ENCODE measurements at regions not wholly inside any gene's neighbourhood (a gene's known extent, or its start where the extent isn't known, plus 50 kb on each side); places are given as distances from the start of the nearest gene placed in this dataset.

- H3K4me2 ChIP-seq (ENCODE audit: low read length): no peak overlapping the region
- no peaks in the 10 kb centered on the region for H3K9me3 ChIP-seq (ENCODE audit: control insufficient read depth in 1 of 2, insufficient read depth in 1 of 2, low read depth in 1 of 2, low read length in 2 of 2)
- peaks cover 13 to 16% of the 10 kb centered on the region in 2 experiments; a peak in 3 of 4 replicates for H3K4me1 ChIP-seq (ENCODE audit: control insufficient read depth in 1 of 2, insufficient read depth in 2 of 2, low read length in 2 of 2)
- intact Hi-C loops (cut with micrococcal nuclease): no loop called here
- no peaks in the 10 kb centered on the region for H3K36me3 ChIP-seq (ENCODE audit: control insufficient read depth in 1 of 2, insufficient read depth in 2 of 2, low read length in 2 of 2)
- H3K27me3 ChIP-seq (ENCODE audit: insufficient read depth, low read length): no peaks in the 10 kb centered on the region
- TF ChIP-seq JUND (IDR thresholded peaks at IDR 0.05): no peak
- no peak for TF ChIP-seq TCF7L2 (IDR thresholded peaks at IDR 0.05; ENCODE audit: borderline replicate concordance, extremely low read depth, insufficient read depth, insufficient read length)
- TF ChIP-seq YY1 (IDR thresholded peaks at IDR 0.05; ENCODE audit: extremely low read depth, insufficient replicate concordance, low read depth, low read length): no peak
- TF ChIP-seq, protein P1, sequence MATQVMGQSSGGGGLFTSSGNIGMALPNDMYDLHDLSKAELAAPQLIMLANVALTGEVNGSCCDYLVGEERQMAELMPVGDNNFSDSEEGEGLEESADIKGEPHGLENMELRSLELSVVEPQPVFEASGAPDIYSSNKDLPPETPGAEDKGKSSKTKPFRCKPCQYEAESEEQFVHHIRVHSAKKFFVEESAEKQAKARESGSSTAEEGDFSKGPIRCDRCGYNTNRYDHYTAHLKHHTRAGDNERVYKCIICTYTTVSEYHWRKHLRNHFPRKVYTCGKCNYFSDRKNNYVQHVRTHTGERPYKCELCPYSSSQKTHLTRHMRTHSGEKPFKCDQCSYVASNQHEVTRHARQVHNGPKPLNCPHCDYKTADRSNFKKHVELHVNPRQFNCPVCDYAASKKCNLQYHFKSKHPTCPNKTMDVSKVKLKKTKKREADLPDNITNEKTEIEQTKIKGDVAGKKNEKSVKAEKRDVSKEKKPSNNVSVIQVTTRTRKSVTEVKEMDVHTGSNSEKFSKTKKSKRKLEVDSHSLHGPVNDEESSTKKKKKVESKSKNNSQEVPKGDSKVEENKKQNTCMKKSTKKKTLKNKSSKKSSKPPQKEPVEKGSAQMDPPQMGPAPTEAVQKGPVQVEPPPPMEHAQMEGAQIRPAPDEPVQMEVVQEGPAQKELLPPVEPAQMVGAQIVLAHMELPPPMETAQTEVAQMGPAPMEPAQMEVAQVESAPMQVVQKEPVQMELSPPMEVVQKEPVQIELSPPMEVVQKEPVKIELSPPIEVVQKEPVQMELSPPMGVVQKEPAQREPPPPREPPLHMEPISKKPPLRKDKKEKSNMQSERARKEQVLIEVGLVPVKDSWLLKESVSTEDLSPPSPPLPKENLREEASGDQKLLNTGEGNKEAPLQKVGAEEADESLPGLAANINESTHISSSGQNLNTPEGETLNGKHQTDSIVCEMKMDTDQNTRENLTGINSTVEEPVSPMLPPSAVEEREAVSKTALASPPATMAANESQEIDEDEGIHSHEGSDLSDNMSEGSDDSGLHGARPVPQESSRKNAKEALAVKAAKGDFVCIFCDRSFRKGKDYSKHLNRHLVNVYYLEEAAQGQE (IDR thresholded peaks at IDR 0.05; ENCODE audit: low read depth): no peak
- no peak for TF ChIP-seq FOSL1 (IDR thresholded peaks at IDR 0.05; ENCODE audit: low read depth)
- TF ChIP-seq ATF3 (IDR thresholded peaks at IDR 0.05): no peak
- TF ChIP-seq SIN3A (IDR thresholded peaks at IDR 0.05; ENCODE audit: low read depth): no peak
- no peak for TF ChIP-seq SP1 (IDR thresholded peaks at IDR 0.05; ENCODE audit: low read depth)
- TF ChIP-seq POLR2A (IDR thresholded peaks at IDR 0.05; ENCODE audit: borderline replicate concordance, extremely low read depth, insufficient read depth, insufficient read length): no peak
- TF ChIP-seq CBX3 (IDR thresholded peaks at IDR 0.05; ENCODE audit: low read depth): no peak
- TF ChIP-seq RAD21 (IDR thresholded peaks at IDR 0.05; ENCODE audit: low read depth): no peak
- TF ChIP-seq, protein P2, sequence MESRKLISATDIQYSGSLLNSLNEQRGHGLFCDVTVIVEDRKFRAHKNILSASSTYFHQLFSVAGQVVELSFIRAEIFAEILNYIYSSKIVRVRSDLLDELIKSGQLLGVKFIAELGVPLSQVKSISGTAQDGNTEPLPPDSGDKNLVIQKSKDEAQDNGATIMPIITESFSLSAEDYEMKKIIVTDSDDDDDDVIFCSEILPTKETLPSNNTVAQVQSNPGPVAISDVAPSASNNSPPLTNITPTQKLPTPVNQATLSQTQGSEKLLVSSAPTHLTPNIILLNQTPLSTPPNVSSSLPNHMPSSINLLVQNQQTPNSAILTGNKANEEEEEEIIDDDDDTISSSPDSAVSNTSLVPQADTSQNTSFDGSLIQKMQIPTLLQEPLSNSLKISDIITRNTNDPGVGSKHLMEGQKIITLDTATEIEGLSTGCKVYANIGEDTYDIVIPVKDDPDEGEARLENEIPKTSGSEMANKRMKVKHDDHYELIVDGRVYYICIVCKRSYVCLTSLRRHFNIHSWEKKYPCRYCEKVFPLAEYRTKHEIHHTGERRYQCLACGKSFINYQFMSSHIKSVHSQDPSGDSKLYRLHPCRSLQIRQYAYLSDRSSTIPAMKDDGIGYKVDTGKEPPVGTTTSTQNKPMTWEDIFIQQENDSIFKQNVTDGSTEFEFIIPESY (IDR thresholded peaks at IDR 0.05; ENCODE audit: extremely low read depth, insufficient replicate concordance, low read length): no peak
- RAD21 ChIA-PET (ENCODE audit: low non-redundant PET in 1 of 2, low total read pairs in 2 of 2, uncharacterized antibody in 2 of 2, unreplicated experiment in 2 of 2): no interaction called here
- CTCF ChIA-PET: no interaction called here
- BruUV-seq (replicated peaks): no TSS peak
- no peak overlapping the region for H2AFZ ChIP-seq (ENCODE audit: low read depth, low read length, poor library complexity, severe bottlenecking)
- H3K27ac ChIP-seq (ENCODE audit: low read depth, low read length): no peak overlapping the region
- ATAC-seq (no peak), DNase-seq (ENCODE audit: low read depth, low spot score) (no peak)
- H4K20me1 ChIP-seq (ENCODE audit: insufficient read depth): no peaks in the 10 kb centered on the region
- no peak overlapping the region for H3K9ac ChIP-seq (ENCODE audit: low read length)
- no peaks in the 10 kb centered on the region for H3K79me2 ChIP-seq (ENCODE audit: insufficient read depth, low read length)
- H3K4me3 ChIP-seq (replicated peaks in 1 of 2; ENCODE audit: low read depth in 1 of 2, low read length in 2 of 2): no peak overlapping the region
- no peaks in the 10 kb centered on the region for H3K9me2 ChIP-seq (ENCODE audit: insufficient read depth)
- POLR2A ChIA-PET: interaction anchor here (1.9 kb wide), 1 partner anchor 168 kb away, joined by 6 read pairs; the partner anchor contains the start of gene SLC39A10
Observed at GRCh38 chr2:195489101-195489500, 167.9 kb upstream of the SLC39A10 start.

Data from HCT116 (cell line).